GM18519 (cell line): ENCODE measurements at regions not wholly inside any gene's neighbourhood (a gene's known extent, or its start where the extent isn't known, plus 50 kb on each side); places are given as distances from the start of the nearest gene placed in this dataset.

ENCODE experiments used
- ATAC-seq: cut with Tn5 transposase; IDR thresholded peaks from one replicate; pipeline ENCODE4 v1.9.1; 2021; ENCODE audit warnings: mild to moderate bottlenecking, moderate library complexity; ENCODE audit not compliant: unreplicated experiment, low FRiP score

DNA sequence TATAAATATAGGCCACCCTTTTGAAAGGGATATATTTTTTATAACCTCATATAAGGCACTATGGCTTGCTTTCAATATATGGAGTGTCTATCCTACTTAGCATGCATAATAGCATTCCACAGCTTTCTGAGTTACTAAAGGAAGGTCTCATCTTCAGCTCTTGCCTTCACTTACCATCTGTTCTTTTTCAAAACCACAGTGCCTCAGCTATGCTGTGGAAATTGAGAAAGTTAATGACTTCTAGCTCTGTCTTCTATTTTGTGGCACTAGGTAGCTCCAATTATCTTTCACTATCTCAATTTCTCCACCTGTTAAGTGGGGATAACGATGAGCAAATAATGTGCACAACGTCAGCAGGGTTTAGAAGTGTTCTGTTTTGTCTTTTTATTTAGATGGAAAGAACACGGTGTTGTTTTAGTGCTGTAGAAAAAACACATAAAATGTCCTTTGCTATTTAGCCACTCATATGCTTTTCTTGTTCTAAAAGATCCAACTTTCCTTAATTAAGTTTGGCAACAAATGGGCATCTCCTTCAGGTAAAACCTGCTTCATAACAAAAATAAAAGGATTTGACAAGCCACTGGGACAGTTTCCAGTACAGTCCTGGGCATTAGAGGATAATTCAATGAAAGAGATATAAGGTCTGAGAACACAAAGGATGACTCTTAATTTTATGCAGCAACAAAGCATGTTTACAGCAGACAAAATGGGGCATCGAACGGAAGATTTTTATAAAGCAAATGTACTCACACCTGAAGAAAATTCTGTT is 462.0 kb upstream of the SYT1 start:
- no peak for ATAC-seq

DNA sequence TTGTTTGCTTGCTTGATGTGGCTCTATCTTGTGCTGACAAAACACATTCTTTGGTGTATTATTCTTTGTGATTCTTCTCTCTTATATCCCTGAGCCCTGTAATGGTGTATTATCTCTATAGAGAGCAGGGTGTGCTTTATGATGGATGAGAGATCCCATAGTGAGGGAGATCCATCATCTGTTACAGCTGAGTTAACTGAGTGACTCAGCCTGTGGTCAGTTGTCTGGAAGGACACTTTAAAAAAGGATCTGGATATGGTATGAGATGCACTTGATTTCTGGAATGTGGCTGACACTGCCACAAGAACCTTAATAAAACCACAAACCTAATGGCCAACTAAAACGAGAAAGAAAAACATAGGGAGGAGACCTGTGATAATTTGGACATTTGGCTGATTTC is 461.4 kb upstream of the SYT1 start:
- ATAC-seq: no peak

DNA sequence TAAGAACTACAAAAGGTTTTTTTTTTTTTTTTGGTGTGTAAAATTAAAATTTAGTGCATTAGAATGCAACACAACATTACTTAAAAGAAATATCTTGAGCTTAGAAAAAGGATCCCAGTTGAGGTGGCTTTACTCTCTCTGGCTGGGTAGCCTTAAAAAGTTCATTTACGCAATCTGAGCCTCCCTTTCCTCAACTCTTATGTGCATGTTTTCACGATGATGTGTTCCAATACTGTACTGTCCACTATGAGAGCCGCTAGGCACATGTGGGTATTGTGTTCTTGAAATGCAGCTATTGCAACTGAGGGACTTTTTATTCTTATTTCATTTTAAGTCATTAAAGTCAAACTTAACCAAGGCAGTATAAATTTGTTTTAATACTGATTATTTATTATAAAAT is 460.9 kb upstream of the SYT1 start:
- ATAC-seq: no peak

- no peak for ATAC-seq
Measured at GRCh38 chr12:78406213-78406612, 458.4 kb upstream of the SYT1 start.

DNA sequence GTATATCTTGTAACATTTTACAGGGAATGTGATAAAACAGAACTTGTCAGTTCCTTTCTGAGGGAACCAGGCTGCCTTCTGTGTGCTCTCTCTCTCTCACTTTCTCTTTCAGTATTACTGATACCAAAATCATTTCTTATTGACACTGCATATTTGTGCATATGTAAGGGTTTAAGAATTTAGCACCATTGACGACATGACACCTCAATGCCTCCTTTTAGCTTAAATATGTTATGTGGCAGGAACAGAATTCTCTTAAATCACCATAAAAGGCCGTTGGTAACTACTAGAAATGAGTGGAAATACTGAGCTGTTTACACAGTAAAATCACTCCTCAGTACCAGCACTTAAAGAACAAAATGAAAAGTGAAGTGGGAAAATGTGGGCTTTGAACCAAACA is 457.7 kb upstream of the SYT1 start:
- ATAC-seq: peak; percentile 97

DNA sequence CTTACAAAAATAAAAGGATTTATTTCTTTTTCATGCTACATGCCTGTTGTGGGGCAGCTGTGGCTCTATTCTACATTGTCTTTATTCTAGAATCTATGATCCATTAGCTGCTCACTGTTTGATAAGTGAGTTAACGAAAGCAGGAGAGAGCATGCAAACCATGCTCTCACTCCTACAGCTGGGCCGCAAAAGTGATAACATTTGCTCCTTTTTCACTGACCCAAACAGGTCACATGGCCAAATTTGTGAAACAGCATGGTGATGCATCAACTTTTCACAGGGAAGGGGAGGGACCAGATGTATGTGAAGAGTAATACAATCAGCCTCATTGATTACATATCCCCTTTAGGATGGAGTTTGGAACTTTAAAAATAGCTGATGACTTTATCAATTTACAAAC is 456.9 kb upstream of the SYT1 start:
- no peak for ATAC-seq

DNA sequence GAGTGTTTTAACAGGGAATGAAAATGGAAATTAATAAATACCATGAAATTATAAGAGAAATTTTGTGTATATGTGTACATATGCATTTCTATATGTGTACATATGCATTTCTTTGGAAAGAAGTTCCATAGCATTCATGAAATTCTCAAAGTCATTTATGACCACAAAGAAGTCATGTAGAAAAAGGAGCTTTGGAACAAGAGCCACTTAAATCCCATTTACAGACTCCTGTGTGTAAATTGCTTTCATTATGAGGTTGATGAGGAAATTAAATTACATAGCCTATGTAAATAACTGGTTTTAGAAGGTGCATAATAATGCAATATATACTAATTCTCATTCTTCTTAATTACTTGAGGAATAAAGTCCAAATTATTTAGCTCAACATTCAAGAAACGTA is 450.5 kb upstream of the SYT1 start:
- no peak for ATAC-seq

DNA sequence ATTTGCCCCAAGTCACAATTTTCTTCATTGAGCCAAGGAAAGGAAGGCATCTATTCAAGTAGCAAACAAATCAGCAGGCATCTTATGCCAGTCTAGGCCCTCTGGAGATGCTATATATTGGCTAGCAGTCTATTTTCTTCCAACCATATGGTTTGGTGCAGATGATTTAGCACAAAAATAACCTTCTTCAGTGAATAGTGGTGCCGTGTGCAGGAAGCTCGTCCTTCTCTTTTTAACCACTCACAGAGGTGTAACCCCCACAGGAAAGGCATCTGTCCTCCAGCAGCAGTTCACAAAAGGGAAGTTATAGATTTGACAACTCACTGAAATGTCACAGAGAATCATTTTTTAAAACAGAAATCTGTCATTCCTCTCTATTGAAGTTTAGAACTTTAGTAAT is 445.7 kb upstream of the SYT1 start:
- ATAC-seq: peak; percentile 71

DNA sequence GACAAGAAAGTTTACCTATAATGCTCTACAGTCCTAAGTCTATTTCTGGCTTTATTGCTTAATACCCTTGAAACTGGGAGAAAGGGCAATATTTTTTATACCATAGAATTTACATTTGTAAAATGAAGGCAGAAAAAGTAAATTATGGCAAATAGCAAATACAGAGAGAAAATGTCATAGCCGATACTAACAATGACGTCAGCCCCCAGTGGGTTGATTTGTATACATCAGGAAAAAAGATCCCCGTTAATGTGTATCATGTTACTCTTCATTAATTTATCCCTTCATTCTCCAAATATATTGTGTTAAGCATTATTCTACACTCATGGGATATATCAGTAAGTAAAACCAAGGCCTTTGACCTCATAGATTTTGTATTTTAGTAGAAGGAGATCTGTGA is 445.1 kb upstream of the SYT1 start:
- no peak for ATAC-seq

GRCh38 chr12:78420991-78421390 is 443.6 kb upstream of the SYT1 start:
- no peak for ATAC-seq

- ATAC-seq: no peak
Measured at GRCh38 chr12:78430551-78430950, 434.0 kb upstream of the SYT1 start.

DNA sequence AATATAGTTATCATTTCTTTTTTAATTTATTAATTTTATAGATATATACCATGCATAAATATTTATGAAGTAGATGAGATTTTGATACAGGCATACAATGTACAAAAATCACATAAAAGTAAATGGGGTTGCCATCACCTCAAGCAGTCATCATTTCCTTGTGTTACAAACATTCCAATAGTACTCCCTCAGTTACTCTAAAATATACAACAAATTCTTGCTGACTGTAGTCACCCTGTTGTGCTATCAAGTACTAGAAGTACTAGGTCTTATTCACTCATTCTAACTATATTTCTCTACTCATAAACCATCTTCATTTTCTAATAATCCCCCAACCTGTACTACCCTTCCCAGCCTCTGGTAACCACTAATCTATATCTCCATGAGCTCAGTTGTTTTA is 432.6 kb upstream of the SYT1 start:
- no peak for ATAC-seq

GRCh38 chr12:78439666-78440065 is 424.9 kb upstream of the SYT1 start:
- ATAC-seq: no peak

DNA sequence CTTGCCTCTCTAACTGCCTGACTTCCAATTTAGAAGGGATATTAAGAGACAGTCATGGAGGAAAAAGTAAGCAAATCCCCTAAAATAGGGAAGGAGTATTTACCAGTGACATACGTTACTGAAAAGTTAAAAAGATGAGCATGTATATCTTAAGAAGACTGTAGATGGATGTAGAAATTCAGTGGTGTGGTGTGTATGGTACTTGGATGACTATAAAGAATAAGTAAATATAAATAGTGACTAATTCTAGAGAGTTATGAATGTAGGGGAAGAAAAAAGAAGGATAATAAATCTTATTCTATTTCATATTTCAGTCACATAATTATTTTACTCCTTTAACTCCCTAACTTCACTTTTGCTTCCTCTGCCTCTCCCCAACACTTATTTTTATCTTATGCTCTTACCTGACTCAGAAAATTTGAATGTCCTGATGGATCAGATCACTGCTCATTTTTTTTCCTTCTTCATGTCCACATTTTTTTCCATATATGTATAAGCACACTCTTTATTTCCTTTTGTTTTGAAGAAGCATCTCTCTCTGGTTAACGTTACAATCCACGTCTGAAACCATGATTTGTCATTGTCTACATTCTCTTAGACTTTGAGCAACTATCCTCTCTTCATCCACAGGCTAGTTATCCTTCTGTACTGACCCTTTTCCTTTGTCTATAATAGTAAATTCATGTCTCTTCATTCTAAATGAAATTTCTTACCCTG is 422.7 kb upstream of the SYT1 start:
- no peak for ATAC-seq

DNA sequence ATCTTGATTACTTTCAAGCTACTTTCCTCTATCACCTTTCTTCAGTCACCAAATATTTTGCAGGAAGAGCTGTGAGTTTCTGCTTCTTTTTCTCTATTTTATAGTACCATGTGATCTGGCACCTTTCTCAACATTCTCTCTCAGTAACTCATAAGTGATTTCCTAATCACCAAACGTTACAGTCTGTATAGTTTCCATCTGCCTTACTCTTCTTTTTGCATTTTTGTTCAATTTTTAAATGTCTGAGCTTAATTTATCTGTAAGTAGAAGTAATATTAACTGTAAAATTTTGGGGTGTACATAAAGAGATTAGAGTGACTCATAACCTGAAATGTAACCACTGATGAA is 422.1 kb upstream of the SYT1 start:
- no peak for ATAC-seq

GRCh38 chr12:78446555-78446954 is 418.0 kb upstream of the SYT1 start:
- no peak for ATAC-seq

DNA sequence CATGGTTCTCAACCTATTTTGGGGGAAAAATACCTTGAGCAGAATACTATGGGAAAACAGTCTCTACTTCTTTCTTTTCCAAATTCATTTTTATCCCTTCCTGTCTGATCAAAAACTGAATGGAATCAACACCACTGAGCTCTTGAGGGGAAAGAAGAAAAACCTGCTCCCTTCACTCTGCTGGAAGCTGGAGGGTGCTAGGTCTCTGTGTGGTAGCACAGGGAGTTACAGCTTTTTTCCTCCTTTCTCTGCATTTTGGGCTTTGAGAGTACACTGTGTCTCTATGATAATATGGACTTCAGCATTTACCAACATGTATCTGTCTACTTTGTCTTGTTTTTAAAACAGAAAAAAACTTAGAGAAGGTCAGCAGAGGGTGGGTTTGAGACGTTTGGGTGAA is 417.2 kb upstream of the SYT1 start:
- ATAC-seq: no peak

DNA sequence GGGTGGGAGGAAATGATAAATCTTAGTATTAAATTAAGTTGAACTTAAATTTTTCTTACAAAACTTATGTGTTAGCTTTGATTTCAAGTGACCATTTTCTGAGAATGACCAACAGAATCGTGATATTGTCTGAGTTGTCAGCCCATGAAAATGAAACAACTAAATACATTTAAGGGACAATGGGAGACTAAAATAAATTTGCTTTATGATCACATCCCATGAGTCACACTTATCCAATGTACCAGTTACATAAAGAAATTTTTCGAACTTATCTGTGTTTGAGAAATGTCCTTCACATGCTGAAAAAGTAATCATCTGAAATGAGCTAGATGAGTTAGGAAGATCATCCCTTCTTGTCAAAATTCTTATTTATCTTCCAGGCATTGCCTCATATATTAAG is 415.9 kb upstream of the SYT1 start:
- ATAC-seq: no peak

DNA sequence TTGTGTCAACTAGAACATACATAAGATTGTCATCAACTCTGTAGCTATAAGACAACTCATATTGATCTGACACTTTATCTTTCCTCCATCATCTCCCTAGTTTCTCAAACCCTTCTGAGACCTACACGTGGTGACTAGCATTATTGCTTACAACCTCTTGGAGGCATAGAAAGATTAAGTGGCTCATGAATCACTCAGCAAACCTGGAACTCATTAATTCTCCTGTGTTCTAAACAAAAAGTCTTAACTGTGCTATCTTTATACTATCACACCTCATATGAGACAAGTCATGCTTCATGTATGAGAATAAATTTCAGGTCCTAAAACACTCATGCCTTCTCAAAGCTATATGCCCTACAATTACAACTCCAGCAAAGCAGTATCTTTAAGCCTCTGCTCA is 408.6 kb upstream of the SYT1 start:
- ATAC-seq: no peak

GRCh38 chr12:78457938-78458337 is 406.6 kb upstream of the SYT1 start:
- peak; percentile 100 for ATAC-seq

- peak; percentile 54 for ATAC-seq
Measured at GRCh38 chr12:78470354-78471195, 394.0 kb upstream of the SYT1 start.
